Testis (tissue), 2 donors: ENCODE measurements at regions not wholly inside any gene's neighbourhood (a gene's known extent, or its start where the extent isn't known, plus 50 kb on each side); places are given as distances from the start of the nearest gene placed in this dataset.

Experiments
- CTCF ChIP-seq, 3 experiments: fragments of 450-650 bp in 2 of 3; fragments of 200-600 bp in 1 of 3; sonication (generic) in 1 of 3; IDR thresholded peaks; one replicate each; pipeline ENCODE4 v1.5.1; 2016 to 2019; ENCODE audit warnings: antibody characterized with exemption in 3 of 3, mild to moderate bottlenecking in 2 of 3, moderate library complexity in 1 of 3
- POLR2A ChIP-seq: fragments of 450-650 bp; IDR thresholded peaks from one replicate; pipeline ENCODE4 v1.6.1; 2017; ENCODE audit warnings: antibody characterized with exemption, mild to moderate bottlenecking, moderate library complexity

- TF ChIP-seq CTCF (IDR thresholded peaks at IDR 0.05) (no peak), POLR2A (no peak)
These were observed 156.5 kb downstream of the BTBD3 start for GRCh38 chr20:12074111-12074655.
